GM12878 (cell line): ENCODE measurements at regions not wholly inside any gene's neighbourhood (a gene's known extent, or its start where the extent isn't known, plus 50 kb on each side); places are given as distances from the start of the nearest gene placed in this dataset.

Experiments
- EP300 ChIP-seq, 2 experiments: fragments of 150-350 bp in 1 of 2; IDR thresholded peaks; 2 replicates each; pipeline ENCODE4 v1.6.1; 2011 to 2012; ENCODE audit warnings: low read depth in 2 of 2, low read length in 2 of 2, borderline replicate concordance in 1 of 2, improper control_type of control experiment in 1 of 2, inconsistent platforms in 1 of 2; ENCODE audit not compliant: control insufficient read depth in 1 of 2
- RAD21 ChIP-seq: IDR thresholded peaks from 2 replicates; pipeline ENCODE4 v1.6.1; 2011; ENCODE audit warnings: mild to moderate bottlenecking, low read depth, low read length, moderate library complexity; ENCODE audit not compliant: insufficient read depth
- RBBP5 ChIP-seq: fragments of 200-600 bp; sonication (generic); conservative IDR thresholded peaks from 2 replicates; pipeline ENCODE4 v1.6.1; 2016
- SRF ChIP-seq, 2 experiments: IDR thresholded peaks; 2 replicates each; pipeline ENCODE4 v1.6.1; 2011; ENCODE audit warnings: low read depth in 2 of 2, low read length in 2 of 2, mild to moderate bottlenecking in 1 of 2, moderate library complexity in 1 of 2
- SUZ12 ChIP-seq: fragments of 200-600 bp; sonication (generic); IDR thresholded peaks from one replicate; pipeline ENCODE4 v1.6.1; 2018; ENCODE audit warnings: antibody characterized with exemption, mild to moderate bottlenecking; ENCODE audit not compliant: unreplicated experiment
- TF ChIP-seq, protein P1 (sequence below), 3 experiments: IDR thresholded peaks in 2 of 3; conservative IDR thresholded peaks in 1 of 3; 2 replicates each; pipeline ENCODE4 v1.5.1; 2011; ENCODE audit warnings: low read depth in 3 of 3, low read length in 3 of 3, mild to moderate bottlenecking in 3 of 3, control low read depth in 2 of 3, moderate library complexity in 2 of 3, inconsistent platforms in 1 of 3, mixed read lengths in 1 of 3; ENCODE audit not compliant: control insufficient read depth in 2 of 3, insufficient read depth in 1 of 3; ENCODE audit errors: extremely low read depth in 1 of 3
- TF ChIP-seq, protein P2 (sequence below): fragments of 450-650 bp; formaldehyde crosslinking; IDR thresholded peaks from 2 replicates; pipeline ENCODE4 v1.4.0; 2022; ENCODE audit warnings: mild to moderate bottlenecking, moderate library complexity
- TF ChIP-seq, protein P3 (sequence below): IDR thresholded peaks from 2 replicates; pipeline ENCODE4 v1.6.1; 2012; ENCODE audit warnings: low read depth, low read length, improper control_type of control experiment

DNA sequence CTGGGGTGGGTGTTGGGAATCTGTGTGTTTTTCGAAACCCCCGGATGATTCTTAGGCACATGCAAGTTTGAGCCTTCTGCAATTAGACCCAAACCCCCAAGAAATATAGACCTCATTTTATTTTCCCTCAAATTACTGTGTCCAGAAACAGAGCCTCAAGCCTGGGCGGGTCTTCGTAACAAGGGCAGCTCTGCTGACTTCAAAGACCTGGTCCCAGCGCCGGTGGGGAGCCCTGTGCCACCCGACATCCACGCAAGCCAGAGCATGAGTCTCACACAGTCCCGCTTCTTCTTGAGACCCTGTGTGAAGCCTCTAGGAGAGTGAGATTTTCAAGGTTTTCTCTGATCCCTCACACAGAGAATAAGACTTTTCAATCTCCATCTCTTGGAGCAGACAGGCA is 397.3 kb downstream of the RPS6KC1 start:
- no peak for TF ChIP-seq EP300 (IDR thresholded peaks at IDR 0.05; ENCODE audit: borderline replicate concordance in 1 of 2, control insufficient read depth in 1 of 2, low read depth in 2 of 2, low read length in 2 of 2)
- TF ChIP-seq, protein P1, sequence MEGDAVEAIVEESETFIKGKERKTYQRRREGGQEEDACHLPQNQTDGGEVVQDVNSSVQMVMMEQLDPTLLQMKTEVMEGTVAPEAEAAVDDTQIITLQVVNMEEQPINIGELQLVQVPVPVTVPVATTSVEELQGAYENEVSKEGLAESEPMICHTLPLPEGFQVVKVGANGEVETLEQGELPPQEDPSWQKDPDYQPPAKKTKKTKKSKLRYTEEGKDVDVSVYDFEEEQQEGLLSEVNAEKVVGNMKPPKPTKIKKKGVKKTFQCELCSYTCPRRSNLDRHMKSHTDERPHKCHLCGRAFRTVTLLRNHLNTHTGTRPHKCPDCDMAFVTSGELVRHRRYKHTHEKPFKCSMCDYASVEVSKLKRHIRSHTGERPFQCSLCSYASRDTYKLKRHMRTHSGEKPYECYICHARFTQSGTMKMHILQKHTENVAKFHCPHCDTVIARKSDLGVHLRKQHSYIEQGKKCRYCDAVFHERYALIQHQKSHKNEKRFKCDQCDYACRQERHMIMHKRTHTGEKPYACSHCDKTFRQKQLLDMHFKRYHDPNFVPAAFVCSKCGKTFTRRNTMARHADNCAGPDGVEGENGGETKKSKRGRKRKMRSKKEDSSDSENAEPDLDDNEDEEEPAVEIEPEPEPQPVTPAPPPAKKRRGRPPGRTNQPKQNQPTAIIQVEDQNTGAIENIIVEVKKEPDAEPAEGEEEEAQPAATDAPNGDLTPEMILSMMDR (IDR thresholded peaks at IDR 0.05 in 2 of 3, conservative IDR thresholded peaks at IDR 0.05 in 1 of 3; ENCODE audit: control insufficient read depth in 2 of 3, extremely low read depth in 1 of 3, insufficient read depth in 1 of 3, low read depth in 3 of 3, low read length in 3 of 3) = no peak
- no peak for TF ChIP-seq SRF (IDR thresholded peaks at IDR 0.05; ENCODE audit: low read depth in 2 of 2, low read length in 2 of 2)
- TF ChIP-seq, protein P2, sequence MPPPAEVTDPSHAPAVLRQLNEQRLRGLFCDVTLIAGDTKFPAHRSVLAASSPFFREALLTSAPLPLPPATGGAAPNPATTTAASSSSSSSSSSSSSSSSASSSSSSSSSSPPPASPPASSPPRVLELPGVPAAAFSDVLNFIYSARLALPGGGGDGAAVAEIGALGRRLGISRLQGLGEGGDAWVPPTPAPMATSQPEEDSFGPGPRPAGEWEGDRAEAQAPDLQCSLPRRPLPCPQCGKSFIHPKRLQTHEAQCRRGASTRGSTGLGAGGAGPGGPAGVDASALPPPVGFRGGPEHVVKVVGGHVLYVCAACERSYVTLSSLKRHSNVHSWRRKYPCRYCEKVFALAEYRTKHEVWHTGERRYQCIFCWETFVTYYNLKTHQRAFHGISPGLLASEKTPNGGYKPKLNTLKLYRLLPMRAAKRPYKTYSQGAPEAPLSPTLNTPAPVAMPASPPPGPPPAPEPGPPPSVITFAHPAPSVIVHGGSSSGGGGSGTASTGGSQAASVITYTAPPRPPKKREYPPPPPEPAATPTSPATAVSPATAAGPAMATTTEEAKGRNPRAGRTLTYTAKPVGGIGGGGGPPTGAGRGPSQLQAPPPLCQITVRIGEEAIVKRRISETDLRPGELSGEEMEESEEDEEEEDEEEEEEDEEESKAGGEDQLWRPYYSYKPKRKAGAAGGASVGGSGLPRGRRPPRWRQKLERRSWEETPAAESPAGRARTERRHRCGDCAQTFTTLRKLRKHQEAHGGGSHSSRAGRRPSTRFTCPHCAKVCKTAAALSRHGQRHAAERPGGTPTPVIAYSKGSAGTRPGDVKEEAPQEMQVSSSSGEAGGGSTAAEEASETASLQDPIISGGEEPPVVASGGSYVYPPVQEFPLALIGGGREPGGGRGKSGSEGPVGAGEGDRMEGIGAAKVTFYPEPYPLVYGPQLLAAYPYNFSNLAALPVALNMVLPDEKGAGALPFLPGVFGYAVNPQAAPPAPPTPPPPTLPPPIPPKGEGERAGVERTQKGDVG (CRISPR knock-in tag) = no peak
- no peak for TF ChIP-seq RBBP5
- TF ChIP-seq, protein P3, sequence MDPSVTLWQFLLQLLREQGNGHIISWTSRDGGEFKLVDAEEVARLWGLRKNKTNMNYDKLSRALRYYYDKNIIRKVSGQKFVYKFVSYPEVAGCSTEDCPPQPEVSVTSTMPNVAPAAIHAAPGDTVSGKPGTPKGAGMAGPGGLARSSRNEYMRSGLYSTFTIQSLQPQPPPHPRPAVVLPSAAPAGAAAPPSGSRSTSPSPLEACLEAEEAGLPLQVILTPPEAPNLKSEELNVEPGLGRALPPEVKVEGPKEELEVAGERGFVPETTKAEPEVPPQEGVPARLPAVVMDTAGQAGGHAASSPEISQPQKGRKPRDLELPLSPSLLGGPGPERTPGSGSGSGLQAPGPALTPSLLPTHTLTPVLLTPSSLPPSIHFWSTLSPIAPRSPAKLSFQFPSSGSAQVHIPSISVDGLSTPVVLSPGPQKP = no peak
- TF ChIP-seq RAD21 = no peak
- TF ChIP-seq SUZ12 = no peak
